ENCODE measurements at regions not wholly inside any gene's neighbourhood (a gene's known extent, or its start where the extent isn't known, plus 50 kb on each side); places are given as distances from the start of the nearest gene placed in this dataset.
"Not testable (repeated sequence)": the region's sequence is repeated elsewhere in the genome, so short reads cannot be mapped to it uniquely, and the experiment has no call there.

GRCh38 chr1:143666851-143667250 is 304.9 kb downstream of the FAM72C start:
- Histone ChIP-seq H3F3A (replicated peaks; ENCODE audit: insufficient read depth) (no peaks in the 10 kb centered on the region), H3K4me2 (no peak overlapping the region), H3K9ac (no peak overlapping the region), H3K9me2 (no peaks in the 10 kb centered on the region), H3K36me3 (replicated peaks in 1 of 2; ENCODE audit: control insufficient read depth in 1 of 2, insufficient read depth in 2 of 2, low read length in 1 of 2) (no peaks in the 10 kb centered on the region), H3K9me3 (no peaks in the 10 kb centered on the region), H3K4me1 (ENCODE audit: control insufficient read depth in 1 of 2, insufficient read depth in 2 of 2, low read depth in 1 of 2, low read length in 1 of 2) (no peaks in the 10 kb centered on the region), H3K27ac (ENCODE audit: low read depth in 2 of 2, low read length in 1 of 2) (no peak overlapping the region), H4K20me1 (ENCODE audit: insufficient read depth) (no peaks in the 10 kb centered on the region), H3K79me2 (ENCODE audit: insufficient read depth) (no peaks in the 10 kb centered on the region), H3K4me3 (ENCODE audit: low read depth in 2 of 2, low read length in 1 of 2) (no peak overlapping the region), H2AFZ (ENCODE audit: low read depth) (no peak overlapping the region), H3K27me3 (ENCODE audit: insufficient read depth) (peaks cover 50% of the 10 kb centered on the region)
- TF ChIP-seq IRF3 (IDR thresholded peaks at IDR 0.05; ENCODE audit: low read depth, low read length): no peak
- TF ChIP-seq SMC3 (IDR thresholded peaks at IDR 0.05; ENCODE audit: low read depth, low read length): no peak
- TF ChIP-seq SIN3A (IDR thresholded peaks at IDR 0.05; ENCODE audit: borderline replicate concordance, low read depth, low read length): no peak
- no peak for TF ChIP-seq NRF1 (IDR thresholded peaks at IDR 0.05; ENCODE audit: low read depth, low read length)
- TF ChIP-seq RCOR1 (IDR thresholded peaks at IDR 0.05; ENCODE audit: low read length): no peak
- no peak for TF ChIP-seq POLR2AphosphoS5 (IDR thresholded peaks at IDR 0.05; ENCODE audit: low read depth, low read length)
- TF ChIP-seq MEF2A (IDR thresholded peaks at IDR 0.05; ENCODE audit: borderline replicate concordance, low read depth): no peak
- ChIA-PET POLR2A (no interaction called here), CTCF (no interaction called here)
- no peak for DNase-seq
- WGBS (ENCODE audit: low lambda C conversion rate): 9% methylated on average over 8 of the region's 8 CpGs

- WGBS (ENCODE audit: low lambda C conversion rate): 6% methylated on average over 9 of the region's 9 CpGs
- H3K4me3 ChIP-seq (ENCODE audit: low read depth in 2 of 2, low read length in 1 of 2): no peak overlapping the region
- no peak overlapping the region for H3K27ac ChIP-seq (ENCODE audit: low read depth in 2 of 2, low read length in 1 of 2)
- no peak overlapping the region for H3K9ac ChIP-seq
- no peaks in the 10 kb centered on the region for H3K79me2 ChIP-seq (ENCODE audit: insufficient read depth)
- ChIA-PET POLR2A (no interaction called here), CTCF (no interaction called here)
- no peaks in the 10 kb centered on the region for H3K4me1 ChIP-seq (ENCODE audit: control insufficient read depth in 1 of 2, insufficient read depth in 2 of 2, low read depth in 1 of 2, low read length in 1 of 2)
- no peaks in the 10 kb centered on the region for H3K36me3 ChIP-seq (replicated peaks in 1 of 2; ENCODE audit: control insufficient read depth in 1 of 2, insufficient read depth in 2 of 2, low read length in 1 of 2)
- no peaks in the 10 kb centered on the region for H3K9me2 ChIP-seq
- DNase-seq: no peak
- H3F3A ChIP-seq (replicated peaks; ENCODE audit: insufficient read depth): no peaks in the 10 kb centered on the region
- TF ChIP-seq EP300 (IDR thresholded peaks at IDR 0.05; ENCODE audit: borderline replicate concordance in 1 of 2, low read depth in 1 of 2, low read length in 1 of 2) (no peak), RFX5 (IDR thresholded peaks at IDR 0.05; ENCODE audit: low read length) (no peak), CHD2 (IDR thresholded peaks at IDR 0.05; ENCODE audit: low read length, partially characterized antibody) (no peak)
- no peak overlapping the region for H3K4me2 ChIP-seq
- no peak overlapping the region for H2AFZ ChIP-seq (ENCODE audit: low read depth)
- H4K20me1 ChIP-seq (ENCODE audit: insufficient read depth): no peaks in the 10 kb centered on the region
- H3K27me3 ChIP-seq (ENCODE audit: insufficient read depth): peaks cover 60% of the 10 kb centered on the region
- H3K9me3 ChIP-seq: no peaks in the 10 kb centered on the region
Observed at GRCh38 chr1:143665606-143666005, 306.2 kb downstream of the FAM72C start.

GRCh38 chr1:143663056-143663455 is 308.7 kb downstream of the FAM72C start:
- H3K9ac ChIP-seq; H3K4me2 ChIP-seq; POLR2A ChIA-PET; H2AFZ ChIP-seq (ENCODE audit: low read depth); H4K20me1 ChIP-seq (ENCODE audit: insufficient read depth); H3F3A ChIP-seq (replicated peaks; ENCODE audit: insufficient read depth); H3K27ac ChIP-seq (ENCODE audit: low read depth in 2 of 2, low read length in 1 of 2); DNase-seq; H3K36me3 ChIP-seq (replicated peaks in 1 of 2; ENCODE audit: control insufficient read depth in 1 of 2, insufficient read depth in 2 of 2, low read length in 1 of 2); H3K79me2 ChIP-seq (ENCODE audit: insufficient read depth); H3K4me3 ChIP-seq (ENCODE audit: low read depth in 2 of 2, low read length in 1 of 2); H3K9me2 ChIP-seq; CTCF ChIA-PET; H3K4me1 ChIP-seq (ENCODE audit: control insufficient read depth in 1 of 2, insufficient read depth in 2 of 2, low read depth in 1 of 2, low read length in 1 of 2); H3K9me3 ChIP-seq: not testable (repeated sequence)
- 14% methylated on average over 2 of the region's 2 CpGs for WGBS (ENCODE audit: low lambda C conversion rate)
- H3K27me3 ChIP-seq (ENCODE audit: insufficient read depth): peaks cover 58% of the 10 kb centered on the region
